T-cell (primary cell): ENCODE measurements at regions not wholly inside any gene's neighbourhood (a gene's known extent, or its start where the extent isn't known, plus 50 kb on each side); places are given as distances from the start of the nearest gene placed in this dataset.
A peak's percentile ranks its signal among the peaks of the same experiment; 100 is the strongest.

Experiments used
- ATAC-seq, 4 experiments: fragments of 200-7000 bp in 3 of 4; fragments of 150-1000 bp in 1 of 4; cut with Tn5 transposase; replicated peaks in 1 of 4; 1 replicate in 3 of 4; 2 replicates in 1 of 4; pipeline ENCODE4 v1.10.0; 2021; ENCODE audit warnings: moderate library complexity in 3 of 4, mild to moderate bottlenecking in 2 of 4, moderate number of reproducible peaks in 1 of 4
- CTCF ChIA-PET, 2 donors: fragments of 300-600 bp; sonication (Branson Sonifier 250); formaldehyde crosslinking; loops; one replicate each; lab custom pipeline; 2022; ENCODE audit warnings: antibody characterized with exemption in 2 of 2; lab: Charles Lee
- POLR2A ChIA-PET, 2 donors: fragments of 300-600 bp; sonication (Branson Sonifier 250); formaldehyde crosslinking; loops; one replicate each; lab custom pipeline; 2022; ENCODE audit warnings: antibody characterized with exemption in 2 of 2; lab: Charles Lee
- DNase-seq, 35 experiments: peaks; one replicate each; pipeline versions ENCODE4 v3.0.0 to v3.0.0-alpha.2; 2013 to 2023
- H3K27ac ChIP-seq: one replicate; pipeline ENCODE4 v1.5.1; 2013; ENCODE audit warnings: low read length
- H3K27me3 ChIP-seq, 2 experiments: replicated peaks in 1 of 2; 1 replicate in 1 of 2; 2 replicates in 1 of 2; pipeline versions ENCODE4 v1.6.1 to v1.7.0; 2013; ENCODE audit warnings: low read length in 1 of 2, mixed read lengths in 1 of 2; ENCODE audit not compliant: control insufficient read depth in 2 of 2, insufficient read depth in 2 of 2; ENCODE audit errors: extremely low read depth in 1 of 2
- H3K36me3 ChIP-seq, 2 donors: 1 replicate in 1 of 2; 2 replicates in 1 of 2; pipeline versions ENCODE4 v1.6.1 to v1.7.0; 2013; ENCODE audit warnings: low read length in 1 of 2; ENCODE audit not compliant: control insufficient read depth in 2 of 2, insufficient read depth in 1 of 2; ENCODE audit errors: extremely low read depth in 1 of 2
- H3K4me1 ChIP-seq, 2 experiments: 1 replicate in 1 of 2; 2 replicates in 1 of 2; pipeline versions ENCODE4 v1.6.1 to v1.7.0; 2013; ENCODE audit warnings: low read length in 2 of 2, mixed read lengths in 1 of 2; ENCODE audit not compliant: insufficient read depth in 2 of 2, control insufficient read depth in 1 of 2; ENCODE audit errors: extremely low read depth in 1 of 2
- H3K4me3 ChIP-seq, 2 donors: 1 replicate in 1 of 2; 2 replicates in 1 of 2; pipeline versions ENCODE4 v1.5.1 to v1.7.0; 2013; ENCODE audit warnings: mild to moderate bottlenecking in 2 of 2, low read length in 1 of 2, moderate library complexity in 1 of 2; ENCODE audit not compliant: control insufficient read depth in 1 of 2; ENCODE audit errors: extremely low read depth in 1 of 2
- H3K9me3 ChIP-seq: 2 replicates; pipeline ENCODE4 v1.7.0; 2013
- H3K27ac Mint-ChIP-seq, 2 donors: one replicate each; pipeline ENCODE4 v1.8.0; 2020 to 2021; ENCODE audit warnings: mild to moderate bottlenecking in 2 of 2, mixed read lengths in 2 of 2
- H3K27me3 Mint-ChIP-seq, 2 donors: one replicate each; pipeline ENCODE4 v1.8.0; 2021 to 2022; ENCODE audit warnings: mixed read lengths in 2 of 2
- H3K36me3 Mint-ChIP-seq: one replicate; pipeline ENCODE4 v1.8.0; 2021; ENCODE audit warnings: mixed read lengths
- H3K4me1 Mint-ChIP-seq, 3 donors: one replicate each; pipeline ENCODE4 v1.8.0; 2020 to 2022; ENCODE audit warnings: mixed read lengths in 3 of 3, mild to moderate bottlenecking in 1 of 3
- H3K4me3 Mint-ChIP-seq, 3 donors: one replicate each; pipeline ENCODE4 v1.8.0; 2020 to 2022; ENCODE audit warnings: mild to moderate bottlenecking in 3 of 3, mixed read lengths in 3 of 3, moderate library complexity in 3 of 3
- H3K9me3 Mint-ChIP-seq, 3 donors: one replicate each; pipeline ENCODE4 v1.8.0; 2020 to 2022; ENCODE audit warnings: mixed read lengths in 3 of 3
- WGBS: methylation state at CpG from one replicate; pipeline ENCODE4 v1.1.5; 2013; ENCODE audit warnings: missing lambda C conversion rate; ENCODE audit not compliant: insufficient coverage; 5-methylcytosine and 5-hydroxymethylcytosine counted together

DNA sequence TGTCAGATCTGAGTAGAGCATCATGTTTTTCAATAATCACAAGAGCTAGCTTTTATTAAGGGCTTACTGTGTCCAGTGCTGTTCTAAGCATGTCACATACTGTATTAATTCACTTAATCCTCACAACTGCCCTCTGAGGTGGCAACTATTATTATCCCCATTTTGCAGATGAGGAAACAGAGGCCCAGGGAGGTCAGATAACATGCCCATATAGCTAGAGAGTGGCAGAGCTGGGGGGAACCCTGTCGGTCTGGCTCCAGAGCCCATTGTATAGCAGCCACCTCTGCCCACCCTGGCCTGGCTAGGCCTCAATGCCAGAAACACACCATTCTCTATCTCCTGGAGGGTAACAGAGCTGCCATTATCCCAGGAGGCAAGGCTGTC is 113.2 kb downstream of the B3GNT2 start:
- H3K27ac Mint-ChIP-seq, result peak overlapping the region; percentile 86 to 91
- no CpG with 5 or more reads among the region's 1 CpG for WGBS
- ChIA-PET CTCF (interaction anchor here in 1 of 2 donors (0.6 to 1.1 kb wide), 2 partner anchors 21 to 29 kb away, joined by 3 read pairs; no protein-coding TSS in a partner anchor), POLR2A (no interaction called here)
- no peak for ATAC-seq
- no peaks in the 10 kb centered on the region for H3K27me3 Mint-ChIP-seq
- Histone ChIP-seq H3K36me3 (no peaks in the 10 kb centered on the region), H3K4me1 (peaks cover 44 to 74% of the 10 kb centered on the region in 2 experiments), H3K9me3 (no peaks in the 10 kb centered on the region), H3K4me3 (no peak overlapping the region), H3K27me3 (no peaks in the 10 kb centered on the region), H3K27ac (peak overlapping the region; percentile 49)
- no peaks in the 10 kb centered on the region for H3K9me3 Mint-ChIP-seq
- DNase-seq, result no peak
- no peaks in the 10 kb centered on the region for H3K36me3 Mint-ChIP-seq
- H3K4me1 Mint-ChIP-seq, result peaks cover 69 to 75% (median 74%) of the 10 kb centered on the region in 3 donors
- H3K4me3 Mint-ChIP-seq, result peak overlapping the region in 1 of 3 donors; percentile 69

DNA sequence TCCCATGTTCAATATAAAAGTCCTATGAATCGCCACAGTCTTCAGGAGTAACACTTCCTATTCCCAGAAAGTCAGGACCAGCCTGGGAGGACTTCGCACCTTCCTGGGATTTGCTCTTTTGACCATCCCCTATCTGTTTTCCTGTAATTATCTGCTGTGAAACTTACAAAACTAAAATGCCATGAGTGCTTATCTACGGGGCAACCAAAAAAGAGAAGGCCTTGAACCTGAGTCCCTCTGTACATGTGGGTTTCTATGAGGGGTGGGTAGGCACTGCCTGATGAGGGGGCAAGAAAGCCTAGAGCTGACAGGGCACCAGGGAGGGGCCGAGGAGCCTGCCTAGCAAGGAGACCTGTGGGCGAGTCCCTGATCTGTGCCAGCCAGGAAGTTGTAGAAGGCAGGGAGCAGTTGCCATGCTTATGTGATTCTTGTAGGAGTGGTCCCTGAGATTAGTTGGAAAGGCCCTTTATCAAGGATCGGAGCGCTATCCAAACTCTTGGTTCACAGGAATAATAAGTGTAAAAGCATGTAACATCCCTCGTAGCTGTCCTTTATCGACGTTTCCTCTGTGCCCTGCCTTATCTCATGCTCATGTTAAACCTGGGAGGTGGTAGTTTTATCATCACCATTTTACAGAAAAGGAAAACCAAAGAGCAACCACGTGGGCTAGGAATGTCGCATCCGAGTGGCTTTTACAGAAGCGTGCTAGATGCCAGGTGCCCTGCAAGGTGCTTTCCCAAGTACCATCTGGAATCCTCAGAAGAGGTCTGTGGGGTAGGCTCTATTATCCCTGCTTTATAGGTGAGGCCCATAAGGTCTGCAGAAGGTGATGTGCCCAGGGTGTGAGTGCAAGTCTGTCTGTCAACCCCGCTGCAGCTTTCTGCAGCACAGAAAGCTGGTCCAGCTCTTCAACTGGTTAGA is 111.8 kb downstream of the B3GNT2 start:
- Histone ChIP-seq H3K36me3 (no peaks in the 10 kb centered on the region), H3K4me3 (no peak overlapping the region), H3K27ac (peak overlapping the region; percentile 28), H3K4me1 (peaks cover 50 to 75% of the 10 kb centered on the region in 2 experiments), H3K27me3 (no peaks in the 10 kb centered on the region), H3K9me3 (no peaks in the 10 kb centered on the region)
- Mint-ChIP-seq H3K9me3 (no peaks in the 10 kb centered on the region), H3K27me3 (no peaks in the 10 kb centered on the region), H3K4me3 (peak overlapping the region in 1 of 3 donors; percentile 62), H3K4me1 (peaks cover 75 to 81% (median 79%) of the 10 kb centered on the region in 3 donors), H3K27ac (peak overlapping the region; percentile 83 to 86), H3K36me3 (no peaks in the 10 kb centered on the region)
- ATAC-seq (no peak), DNase-seq (no peak)
- CTCF ChIA-PET, result interaction anchor here in 1 of 2 donors (0.5 kb wide), 1 partner anchor 10 kb away, joined by 7 read pairs; no protein-coding TSS in a partner anchor
- POLR2A ChIA-PET, result no interaction called here
- 90% methylated on average over 6 of the region's 15 CpGs for WGBS

- CTCF ChIA-PET, result no interaction called here
- Mint-ChIP-seq H3K27ac (peak overlapping the region; percentile 83 to 86), H3K9me3 (no peaks in the 10 kb centered on the region), H3K27me3 (no peaks in the 10 kb centered on the region), H3K36me3 (no peaks in the 10 kb centered on the region), H3K4me3 (peak overlapping the region in 1 of 3 donors; percentile 62), H3K4me1 (peaks cover 83 to 87% (median 86%) of the 10 kb centered on the region in 3 donors)
- Histone ChIP-seq H3K27ac (peak overlapping the region; percentile 19), H3K36me3 (no peaks in the 10 kb centered on the region), H3K4me3 (no peak overlapping the region), H3K9me3 (no peaks in the 10 kb centered on the region), H3K4me1 (peaks cover 56 to 82% of the 10 kb centered on the region in 2 experiments), H3K27me3 (no peaks in the 10 kb centered on the region)
- peak in 3 of 4 experiments; percentile 7 to 61 (median 10) for ATAC-seq
- WGBS, result 38% methylated on average over 3 of the region's 7 CpGs
- peak in 24 of 35 experiments; percentile 15 to 69 (median 31) for DNase-seq
- POLR2A ChIA-PET, result no interaction called here
Observed at GRCh38 chr2:62306751-62307468, 111.0 kb downstream of the B3GNT2 start.

GRCh38 chr2:62305421-62306176 is 109.7 kb downstream of the B3GNT2 start:
- Mint-ChIP-seq H3K9me3 (no peaks in the 10 kb centered on the region), H3K27ac (peak overlapping the region; percentile 86 to 94), H3K36me3 (no peaks in the 10 kb centered on the region), H3K4me3 (peak overlapping the region in 1 of 3 donors; percentile 59), H3K27me3 (no peaks in the 10 kb centered on the region), H3K4me1 (peaks cover 86 to 89% (median 88%) of the 10 kb centered on the region in 3 donors)
- H3K4me1 ChIP-seq, result peaks cover 56 to 89% of the 10 kb centered on the region in 2 experiments
- peak overlapping the region; percentile 72 for H3K27ac ChIP-seq
- ATAC-seq (peak in 3 of 4 experiments; percentile 7 to 29 (median 17)), DNase-seq (peak in 2 of 35 experiments; percentile 31 to 34)
- POLR2A ChIA-PET, result interaction anchor here (0.6 to 0.7 kb wide), 2 partner anchors 28 to 845 kb away, joined by 3 read pairs; no protein-coding TSS in a partner anchor
- CTCF ChIA-PET, result no interaction called here
- H3K27me3 ChIP-seq, result no peaks in the 10 kb centered on the region
- WGBS, result 27% methylated on average over 9 of the region's 12 CpGs
- H3K4me3 ChIP-seq, result no peak overlapping the region
- no peaks in the 10 kb centered on the region for H3K36me3 ChIP-seq
- H3K9me3 ChIP-seq, result no peaks in the 10 kb centered on the region

GRCh38 chr2:62304429-62305417 is 108.8 kb downstream of the B3GNT2 start:
- WGBS, result 12% methylated on average over 7 of the region's 13 CpGs
- peak overlapping the region in 2 of 3 donors; percentile 21 to 59 for H3K4me3 Mint-ChIP-seq
- peak overlapping the region; percentile 72 for H3K27ac ChIP-seq
- H3K9me3 ChIP-seq, result no peaks in the 10 kb centered on the region
- ChIA-PET CTCF (no interaction called here), POLR2A (no interaction called here)
- peaks cover 56 to 82% of the 10 kb centered on the region in 2 experiments for H3K4me1 ChIP-seq
- peak overlapping the region; percentile 86 to 94 for H3K27ac Mint-ChIP-seq
- peak; percentile 35 to 68 (median 50) for ATAC-seq
- H3K9me3 Mint-ChIP-seq, result no peaks in the 10 kb centered on the region
- peak in 19 of 35 experiments; percentile 15 to 60 (median 22) for DNase-seq
- H3K27me3 Mint-ChIP-seq, result no peaks in the 10 kb centered on the region
- H3K27me3 ChIP-seq, result no peaks in the 10 kb centered on the region
- H3K4me1 Mint-ChIP-seq, result peaks cover 77 to 82% (median 79%) of the 10 kb centered on the region in 3 donors
- peak overlapping the region in 1 of 2 donors; percentile 5 for H3K4me3 ChIP-seq
- no peaks in the 10 kb centered on the region for H3K36me3 Mint-ChIP-seq
- H3K36me3 ChIP-seq, result no peaks in the 10 kb centered on the region
